NCI-H1694 treated with DMSO at 0.1 percent for 48 hours (cell line): ENCODE measurements at regions not wholly inside any gene's neighbourhood (a gene's known extent, or its start where the extent isn't known, plus 50 kb on each side); places are given as distances from the start of the nearest gene placed in this dataset.

ENCODE experiments used
- DNase-seq: peaks from one replicate; lab custom pipeline; 2025; lab: John Stamatoyannopoulos, UW

GRCh38 chr5:159759791-159760290, 156.4 kb upstream of the ADRA1B start:
- no peak for DNase-seq

GRCh38 chr5:159762921-159763320, 153.4 kb upstream of the ADRA1B start:
- DNase-seq: no peak

- DNase-seq: no peak
Observed at GRCh38 chr5:159763562-159763961, 152.7 kb upstream of the ADRA1B start.

- DNase-seq: no peak
Observed at GRCh38 chr5:159764283-159765134, 151.8 kb upstream of the ADRA1B start.

- DNase-seq: no peak
Observed at GRCh38 chr5:159765135-159765433, 151.2 kb upstream of the ADRA1B start.

GRCh38 chr5:159765760-159766517, 150.3 kb upstream of the ADRA1B start:
- no peak for DNase-seq

- DNase-seq: no peak
Observed at GRCh38 chr5:159768243-159768642, 148.0 kb upstream of the ADRA1B start.

GRCh38 chr5:159772698-159773061, 143.6 kb upstream of the ADRA1B start:
- DNase-seq: no peak

- peak; percentile 12 for DNase-seq
Observed at GRCh38 chr5:159773062-159773924, 143.0 kb upstream of the ADRA1B start.

GRCh38 chr5:159774476-159775031, 141.7 kb upstream of the ADRA1B start:
- no peak for DNase-seq

- DNase-seq: no peak
Observed at GRCh38 chr5:159775890-159776289, 140.4 kb upstream of the ADRA1B start.

GRCh38 chr5:159777049-159777660, 139.1 kb upstream of the ADRA1B start:
- DNase-seq: peak; percentile 32

GRCh38 chr5:159779481-159779880, 136.8 kb upstream of the ADRA1B start:
- DNase-seq: no peak

- DNase-seq: no peak
Observed at GRCh38 chr5:159780246-159780645, 136.0 kb upstream of the ADRA1B start.

- DNase-seq: no peak
Observed at GRCh38 chr5:159781626-159782157, 134.6 kb upstream of the ADRA1B start.

- no peak for DNase-seq
Observed at GRCh38 chr5:159782197-159782994, 133.9 kb upstream of the ADRA1B start.

GRCh38 chr5:159782995-159783300, 133.3 kb upstream of the ADRA1B start:
- DNase-seq: no peak

GRCh38 chr5:159783726-159784247, 132.5 kb upstream of the ADRA1B start:
- no peak for DNase-seq

GRCh38 chr5:159784993-159785392, 131.3 kb upstream of the ADRA1B start:
- no peak for DNase-seq

- no peak for DNase-seq
Observed at GRCh38 chr5:159785656-159786055, 130.6 kb upstream of the ADRA1B start.
